CD4-positive, alpha-beta T cell treated with Interleukin-21 for 1 hour (primary cell): ENCODE measurements at regions not wholly inside any gene's neighbourhood (a gene's known extent, or its start where the extent isn't known, plus 50 kb on each side); places are given as distances from the start of the nearest gene placed in this dataset.

Experiments used
- DNase-seq: peaks from one replicate; pipeline ENCODE4 v3.0.0-alpha.2; 2020

DNA sequence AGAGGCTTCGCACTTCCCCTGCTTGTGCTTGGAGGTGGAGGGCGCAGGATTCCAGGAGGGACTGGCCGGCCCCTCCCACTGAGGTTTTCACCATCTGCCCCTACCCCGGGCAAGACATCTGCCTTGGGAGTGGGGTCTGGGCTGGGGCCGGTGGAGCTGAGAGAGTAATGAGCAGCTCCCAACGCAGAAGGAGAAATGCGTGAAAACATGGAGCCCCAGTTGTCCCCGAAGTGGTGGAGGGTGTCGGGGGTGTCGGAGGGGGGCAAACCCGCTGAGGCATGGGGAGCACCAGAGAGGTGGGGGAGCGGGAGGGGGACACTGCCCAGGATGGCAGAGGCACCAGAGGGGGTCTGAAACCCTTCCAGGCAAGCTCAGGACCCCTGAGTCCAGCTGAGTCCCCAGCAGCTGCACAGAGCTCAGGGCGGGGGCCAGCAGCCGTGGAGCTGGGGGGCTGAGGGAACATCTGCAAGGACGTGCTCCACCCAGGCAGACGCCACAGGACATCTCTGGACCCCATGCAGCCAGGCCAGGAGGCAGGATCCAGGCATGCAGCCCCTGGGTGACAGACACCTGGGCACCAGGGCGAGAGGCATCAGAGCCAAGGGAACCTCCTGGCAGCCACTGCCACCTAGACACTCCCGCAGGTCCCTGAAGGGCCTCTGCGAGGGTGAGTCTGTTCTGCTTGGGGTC, 110.6 kb downstream of the SIK1 start:
- no peak for DNase-seq

DNA sequence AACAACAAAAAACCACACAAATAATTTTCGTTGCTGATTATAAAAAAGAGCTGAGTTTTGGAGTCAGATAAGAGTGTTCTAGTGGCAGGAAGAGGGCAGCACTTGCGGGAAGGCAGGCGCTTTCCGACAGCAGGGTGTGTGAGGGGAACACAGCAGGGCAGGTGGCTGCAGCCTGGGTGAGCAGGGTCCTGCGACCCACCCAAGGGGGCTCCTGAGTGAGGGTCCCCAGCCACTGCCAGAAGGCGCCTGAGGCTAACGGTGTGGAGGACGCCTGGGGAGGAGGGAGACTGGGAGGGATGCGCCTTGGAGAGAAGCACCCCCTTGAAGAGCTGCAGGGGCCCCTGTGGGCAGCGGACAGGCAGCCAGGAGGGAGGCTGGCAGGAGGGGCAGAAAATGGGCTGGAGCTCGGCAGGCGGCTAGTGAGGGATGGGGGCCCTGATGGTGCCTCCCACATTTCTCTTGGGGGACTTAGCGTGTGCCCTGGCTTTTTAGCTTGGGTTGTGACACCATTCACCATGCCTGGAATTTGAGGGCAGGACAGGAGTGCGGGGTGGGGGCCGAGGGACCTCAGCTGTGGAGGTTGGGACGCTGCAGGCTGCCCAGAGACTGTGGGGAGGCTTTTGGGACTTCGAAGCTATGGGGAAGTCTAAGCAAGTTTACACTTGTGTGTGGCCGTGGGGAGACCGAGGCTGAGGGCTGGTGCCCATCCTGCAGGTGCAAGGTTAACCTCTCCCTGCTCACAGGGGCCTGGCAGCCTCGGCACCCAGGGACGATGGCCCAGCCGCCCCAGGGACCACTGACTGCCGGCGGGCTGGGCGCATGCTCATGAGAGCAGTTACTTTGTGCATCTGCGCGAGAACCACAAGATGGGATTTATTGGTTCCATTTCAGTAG, 111.4 kb downstream of the SIK1 start:
- DNase-seq = no peak

GRCh38 chr21:43313939-43314405, 113.0 kb downstream of the SIK1 start:
- DNase-seq = no peak

DNA sequence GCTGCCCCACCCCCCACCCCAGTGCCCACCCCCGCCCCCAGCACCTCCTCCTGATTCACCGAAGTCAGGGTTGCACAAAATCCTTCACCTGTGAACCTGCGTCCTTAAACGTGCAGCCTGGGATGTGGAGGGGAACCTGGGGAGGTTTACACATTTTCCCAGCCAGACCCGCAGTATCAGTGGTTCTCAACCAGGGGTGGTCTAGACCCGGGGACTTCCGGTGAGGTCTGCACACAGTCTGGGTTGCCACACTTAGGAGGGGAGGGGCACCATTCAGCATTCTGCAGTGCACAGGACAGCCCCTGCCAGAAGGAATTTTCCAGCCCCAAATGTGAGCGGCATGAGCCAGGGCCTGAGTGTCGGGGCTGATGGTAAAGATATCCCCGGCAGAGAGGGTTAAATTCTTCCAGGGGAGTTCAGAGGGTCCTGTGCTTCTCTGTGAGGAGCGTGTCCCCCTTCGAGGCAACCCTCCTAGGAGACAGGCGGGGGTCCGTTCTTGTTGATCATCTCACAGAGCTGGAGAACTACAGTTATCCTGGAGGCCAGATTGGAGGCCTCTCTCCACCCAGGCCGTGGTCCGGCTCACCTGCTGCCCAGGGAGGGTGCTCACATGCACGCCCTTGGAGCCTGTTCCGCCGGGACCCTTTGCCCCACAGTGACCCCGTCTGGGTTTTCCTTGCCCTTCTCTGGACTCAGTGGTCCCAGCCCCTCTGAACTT, 113.6 kb downstream of the SIK1 start:
- no peak for DNase-seq

GRCh38 chr21:43312751-43313169, 114.2 kb downstream of the SIK1 start:
- DNase-seq = no peak

DNA sequence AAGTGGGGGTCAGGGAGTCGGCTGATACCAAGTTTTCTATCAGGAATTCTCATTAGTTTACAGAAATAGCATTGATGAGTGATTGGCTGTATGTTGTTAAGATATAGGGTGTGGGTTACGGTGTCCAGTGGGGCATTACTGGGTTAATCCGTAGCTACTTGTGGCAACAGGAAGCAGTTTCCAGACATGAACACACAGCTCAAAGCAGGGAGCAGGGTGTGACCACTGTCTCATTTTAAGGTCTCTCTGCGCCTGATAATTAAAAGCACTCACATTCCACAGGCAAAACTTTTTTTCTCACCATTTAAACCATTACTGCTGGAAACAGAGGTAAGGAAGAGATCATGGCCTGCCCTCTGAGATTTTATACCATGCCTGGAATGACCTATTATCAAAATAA, 114.9 kb downstream of the SIK1 start:
- DNase-seq = no peak

GRCh38 chr21:43311301-43311817, 115.6 kb downstream of the SIK1 start:
- DNase-seq = no peak

DNA sequence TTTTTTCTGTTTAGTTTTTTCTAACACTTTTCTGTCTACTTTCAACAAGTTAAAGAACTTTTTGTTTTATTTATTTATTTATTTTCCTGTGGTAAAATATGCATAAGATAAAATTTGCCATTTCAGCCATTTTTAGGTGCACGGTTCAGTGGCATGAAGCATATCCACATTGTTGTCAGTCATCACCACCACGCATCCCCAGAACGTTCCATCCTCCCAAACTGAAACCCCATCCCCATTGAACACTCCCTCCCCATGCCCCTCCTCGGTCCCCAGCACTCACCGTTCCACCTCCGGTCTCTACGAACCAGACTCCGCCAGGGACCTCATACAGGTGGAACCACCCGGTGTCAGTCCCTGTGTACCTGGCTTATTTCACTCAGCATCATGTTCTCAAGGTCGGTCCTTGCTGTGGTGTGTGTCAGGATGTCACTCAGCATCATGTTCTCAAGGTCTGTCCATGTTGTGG, 118.1 kb downstream of the SIK1 start:
- no peak for DNase-seq

GRCh38 chr21:43308101-43308814, 118.7 kb downstream of the SIK1 start:
- DNase-seq = no peak

DNA sequence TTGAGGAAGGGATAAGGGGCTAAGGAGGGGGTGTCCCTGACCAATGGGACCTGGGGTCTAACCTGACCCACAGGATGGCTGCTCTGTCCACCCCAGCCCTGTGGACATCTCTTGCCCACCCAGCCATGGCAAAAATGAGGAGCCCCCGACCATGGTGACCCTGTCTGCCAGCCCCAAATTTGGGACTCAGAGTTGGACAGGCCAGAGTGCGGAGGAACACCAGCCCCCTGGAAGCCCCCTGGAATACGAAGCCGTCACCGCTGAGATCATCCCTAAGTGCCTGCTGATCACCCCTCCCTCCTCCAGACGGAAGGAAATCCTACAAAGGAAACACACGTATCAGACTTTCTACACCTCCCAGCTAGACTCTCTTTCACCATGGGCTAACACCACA, 119.3 kb downstream of the SIK1 start:
- DNase-seq = no peak

DNA sequence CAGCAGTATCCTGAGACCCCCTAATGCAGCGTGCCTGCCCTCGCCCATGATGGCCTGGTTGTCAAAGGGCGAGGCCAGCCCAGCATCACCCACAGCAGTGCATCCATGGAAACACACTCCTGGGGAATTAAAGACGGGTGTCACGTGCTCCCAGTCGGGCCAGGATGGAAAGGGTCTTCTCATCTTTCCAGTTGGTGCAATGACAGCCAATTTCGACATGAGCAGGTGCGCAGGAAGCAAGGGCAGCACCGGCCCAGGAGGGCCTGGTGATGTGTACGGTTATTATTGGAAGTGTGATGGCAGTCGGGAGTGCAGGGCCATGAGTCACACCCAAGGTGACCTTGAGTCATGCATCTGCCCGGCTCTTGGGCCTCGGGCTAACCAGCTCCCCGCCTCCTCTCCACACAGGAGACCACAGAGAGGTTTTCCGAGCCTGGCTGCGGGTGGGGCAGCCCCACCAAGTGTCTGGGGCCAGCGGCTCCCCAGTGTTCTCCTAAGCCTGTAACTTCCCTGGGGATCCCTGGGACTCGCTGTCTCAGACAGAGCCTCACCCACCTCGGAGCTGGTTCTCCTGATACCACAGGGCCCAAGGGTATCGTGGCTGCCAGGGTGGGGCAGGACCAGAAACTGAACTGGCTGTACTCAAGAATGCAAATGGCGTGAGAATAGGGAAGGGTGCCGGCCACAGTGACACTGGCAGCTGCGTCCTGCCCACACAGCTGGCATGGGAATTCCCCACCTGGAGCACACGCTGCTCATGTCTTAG, 119.8 kb downstream of the SIK1 start:
- DNase-seq = no peak

DNA sequence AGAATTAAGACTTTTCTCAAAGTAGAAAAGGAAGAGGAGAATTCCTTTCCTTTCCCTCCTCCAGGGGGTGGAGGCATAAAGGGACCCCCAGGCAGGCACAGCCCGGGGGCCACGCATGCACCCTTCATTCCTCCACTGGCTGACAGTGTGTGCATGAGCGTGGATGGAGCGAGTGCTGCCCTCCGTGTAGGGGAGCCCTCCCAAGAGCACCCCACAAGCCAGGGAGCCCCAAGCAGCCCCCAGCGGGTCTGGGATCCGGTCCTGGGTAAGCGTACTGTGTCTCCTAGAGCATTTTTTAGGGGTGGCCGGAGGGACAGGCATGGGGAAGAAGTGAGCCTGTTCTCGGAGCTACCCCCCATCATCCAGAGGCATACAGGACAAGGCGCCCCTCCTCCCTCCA, 120.5 kb downstream of the SIK1 start:
- DNase-seq = no peak

DNA sequence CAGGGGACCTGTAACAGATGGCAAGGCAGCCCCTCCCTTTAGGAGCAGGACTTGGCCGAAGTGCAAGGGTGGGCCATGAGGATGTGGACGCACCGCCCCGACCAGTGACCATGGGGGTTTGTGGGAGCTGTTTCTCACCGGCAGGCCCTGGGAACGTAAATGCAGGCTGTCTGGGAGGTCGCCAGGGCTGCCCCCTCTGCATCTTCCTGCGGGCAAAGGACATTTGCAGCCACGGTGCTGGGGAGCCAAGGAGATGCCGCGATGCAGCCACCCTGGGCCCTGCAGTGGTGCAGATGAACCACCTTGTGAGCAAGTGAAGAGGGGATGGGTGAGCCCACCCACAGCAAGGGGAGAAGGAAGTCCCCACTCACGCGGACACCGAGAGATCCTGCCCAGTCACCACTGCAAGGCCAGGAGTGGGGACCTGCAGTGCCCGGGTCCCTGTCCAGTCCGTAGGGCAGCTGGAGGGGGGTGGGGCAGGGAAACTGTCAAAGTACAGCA, 121.1 kb downstream of the SIK1 start:
- DNase-seq = no peak

DNA sequence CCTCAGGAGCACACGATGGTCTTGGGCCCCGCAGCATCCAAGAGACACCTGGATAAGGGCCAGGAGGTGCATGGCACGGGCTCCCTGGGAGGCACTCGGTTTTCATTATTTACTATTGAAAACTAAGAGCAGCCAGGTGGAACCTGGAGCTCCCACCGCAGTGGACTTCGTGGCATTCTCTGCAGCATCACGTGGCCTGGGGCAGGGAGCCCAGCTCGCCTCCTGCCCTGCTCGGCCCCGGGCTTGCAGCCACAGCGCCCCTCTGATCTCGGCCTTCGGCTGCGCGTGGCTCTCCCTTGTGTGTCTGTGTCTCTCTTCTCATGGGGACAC, 121.6 kb downstream of the SIK1 start:
- DNase-seq = no peak

DNA sequence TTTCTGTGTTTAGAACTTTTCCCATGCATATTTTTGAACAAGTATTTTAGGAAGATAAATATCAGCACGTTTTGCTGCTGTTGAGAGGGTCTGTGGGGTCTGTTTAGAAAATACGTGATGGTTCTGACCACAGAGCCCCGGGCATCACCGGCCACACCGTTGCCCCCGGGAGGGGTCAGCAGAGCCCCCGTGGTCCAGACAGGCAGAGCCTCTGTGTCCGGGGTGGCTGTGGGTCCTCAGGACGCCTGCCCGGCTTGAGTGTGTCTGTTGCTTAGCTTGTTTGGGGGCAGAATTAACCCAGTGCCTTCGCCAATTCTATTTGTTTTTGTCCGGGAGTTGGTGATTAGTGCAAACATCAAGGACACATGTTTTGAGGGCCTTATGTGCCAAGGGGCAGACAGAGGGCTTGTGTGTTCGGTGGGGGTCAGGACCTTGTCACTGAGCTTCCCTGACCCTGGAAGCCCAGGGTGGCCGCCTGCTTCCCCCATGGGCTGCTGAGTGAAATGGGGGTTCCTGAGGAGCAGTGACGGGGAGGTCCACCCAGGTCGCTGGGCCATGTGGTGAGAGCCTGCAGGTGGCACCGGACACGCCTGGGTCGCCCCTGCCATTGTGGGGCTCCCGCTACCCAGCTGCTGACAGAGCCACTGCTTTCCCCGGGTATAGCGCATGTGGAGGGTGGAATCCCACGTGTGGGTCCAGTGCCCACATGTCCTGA, 122.2 kb downstream of the SIK1 start:
- no peak for DNase-seq

DNA sequence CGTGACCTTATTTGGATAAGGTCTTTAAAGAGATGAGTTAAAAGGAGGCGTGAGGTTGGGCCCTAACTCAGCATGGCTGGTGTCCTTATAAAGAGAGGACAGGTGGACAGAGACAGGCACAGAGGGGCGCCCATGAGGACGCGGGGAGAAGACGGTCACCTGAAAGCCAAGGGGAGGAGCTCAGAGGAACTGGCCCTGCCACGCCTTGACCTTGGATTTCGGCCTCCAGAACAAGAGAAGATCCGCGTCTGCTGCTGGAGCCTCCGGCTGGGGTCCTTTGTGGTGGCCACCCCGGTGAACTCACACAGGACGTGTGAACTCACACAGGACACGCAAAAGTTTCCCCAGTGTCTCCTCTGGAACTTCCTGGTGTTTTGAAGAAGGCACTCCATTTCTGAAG, 122.7 kb downstream of the SIK1 start:
- DNase-seq = no peak

- DNase-seq = no peak
Measured at GRCh38 chr21:43303275-43304178, 123.4 kb downstream of the SIK1 start.

DNA sequence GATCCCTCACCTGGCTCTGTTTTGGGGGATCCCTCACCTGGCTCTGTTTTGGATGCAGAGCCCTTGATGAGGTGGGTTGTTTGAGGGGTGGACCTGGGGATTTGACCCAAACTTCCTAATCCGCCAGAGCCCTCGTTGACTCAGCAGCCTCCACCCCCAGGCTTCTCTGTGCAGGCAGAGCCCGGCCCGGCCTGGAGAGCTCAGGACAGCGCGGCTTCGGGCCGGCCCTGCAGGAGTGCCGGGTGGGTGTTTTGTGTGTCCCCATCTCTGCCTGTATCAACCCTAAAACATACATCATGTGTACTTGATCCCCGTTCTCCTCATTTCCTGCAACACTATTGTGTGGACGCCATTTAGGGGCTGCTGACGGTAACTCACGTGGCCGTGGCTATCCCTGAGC, 124.2 kb downstream of the SIK1 start:
- no peak for DNase-seq

DNA sequence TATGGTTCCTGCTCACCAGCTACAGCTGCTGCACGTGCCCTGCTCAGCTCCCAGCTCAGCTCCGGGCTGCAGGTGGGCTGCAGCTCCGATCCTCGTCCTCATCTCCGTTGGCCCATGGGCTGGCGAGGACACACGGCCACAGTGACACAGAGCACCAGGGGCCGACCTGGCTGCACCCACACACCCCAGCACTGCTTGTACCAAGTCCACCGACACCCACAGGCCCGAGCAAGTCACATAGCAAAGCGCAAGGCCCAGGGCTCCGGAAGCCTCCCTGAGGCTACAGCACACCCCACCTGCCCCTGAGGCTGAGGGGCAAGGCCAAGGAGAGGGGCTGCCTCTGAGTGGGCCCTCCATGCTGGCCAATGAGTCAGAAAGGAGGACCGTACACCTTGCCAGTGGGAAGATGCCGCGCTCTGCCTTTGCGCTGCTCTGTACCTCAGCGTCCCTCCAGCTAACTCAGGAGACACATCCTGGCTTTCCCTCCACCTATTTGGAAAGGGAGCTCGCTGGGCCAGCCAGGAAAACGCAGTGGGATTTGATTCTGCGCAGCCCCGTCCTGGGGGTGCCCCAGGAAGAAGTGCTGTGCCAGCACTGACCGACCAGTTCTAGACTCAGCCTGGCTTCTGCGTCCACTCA, 124.8 kb downstream of the SIK1 start:
- no peak for DNase-seq
